ENCODE measurements at regions not wholly inside any gene's neighbourhood (a gene's known extent, or its start where the extent isn't known, plus 50 kb on each side); places are given as distances from the start of the nearest gene placed in this dataset.

DNA sequence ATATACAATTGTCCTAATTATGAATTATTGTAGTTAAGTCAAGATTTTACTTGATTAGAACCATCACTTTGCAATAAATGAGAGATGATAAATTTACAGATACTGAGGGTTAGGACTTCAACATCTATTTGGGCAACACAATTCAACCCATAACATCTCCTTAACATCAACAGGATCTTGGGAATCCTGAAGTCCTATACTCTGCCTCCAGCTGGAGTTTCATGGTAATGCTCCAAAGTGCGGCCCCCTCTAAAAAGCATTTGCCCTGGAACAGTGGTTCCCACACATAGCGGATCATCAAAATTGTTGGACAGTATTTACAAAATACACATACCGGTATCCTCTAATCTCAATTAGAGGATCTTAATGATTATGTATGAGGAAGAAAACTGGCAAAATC is 618.6 kb downstream of the CENPC start:
- intact Hi-C loops (cut with DNase I; ENCODE audit: low total_unique reads): no loop called here
- Histone ChIP-seq H3K4me3 (no peak overlapping the region), H3K36me3 (no peaks in the 10 kb centered on the region), H3K9me3 (no peaks in the 10 kb centered on the region), H3K27me3 (no peaks in the 10 kb centered on the region), H3K27ac (no peak overlapping the region), H3K4me1 (no peaks in the 10 kb centered on the region)
- TF ChIP-seq CTCF (IDR thresholded peaks at IDR 0.05): no peak
- DNase-seq: no peak

DNA sequence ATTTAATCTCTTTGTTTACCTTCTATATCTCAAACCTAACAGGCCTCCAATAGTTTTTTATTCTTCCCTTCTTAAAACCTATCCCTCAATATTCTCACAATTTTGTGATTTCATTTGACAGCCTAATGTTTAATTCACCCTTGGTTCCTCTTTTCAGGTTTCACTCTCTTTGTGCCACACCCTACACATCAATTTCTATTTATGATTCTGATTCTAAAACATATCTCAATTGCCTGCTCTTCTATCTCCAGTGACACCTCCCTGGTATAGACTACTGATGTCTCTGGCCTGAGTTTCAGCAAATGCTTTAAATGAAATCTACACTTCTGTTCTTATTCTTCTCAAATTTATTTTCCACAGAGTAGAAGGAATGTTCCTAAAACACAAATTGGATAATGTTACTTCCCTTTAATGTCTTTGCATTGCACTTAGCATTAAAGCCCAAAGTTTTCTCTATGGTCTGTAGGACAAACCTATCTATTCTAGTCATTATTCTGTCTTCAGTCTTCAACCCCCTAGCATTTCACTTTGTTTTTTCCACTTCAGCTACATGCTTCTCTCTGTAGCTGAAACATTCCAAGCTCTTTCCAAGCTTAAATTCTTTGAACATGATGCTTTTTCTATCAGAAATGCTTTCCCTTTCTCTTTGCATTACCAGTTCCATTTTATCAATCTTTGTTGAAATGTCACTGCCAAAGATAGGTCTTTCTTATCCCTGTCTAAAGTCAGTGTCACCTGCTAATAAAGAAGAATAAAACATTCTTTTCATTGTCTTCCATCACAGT is 622.0 kb downstream of the CENPC start:
- H3K4me1 ChIP-seq: no peaks in the 10 kb centered on the region
- H3K27me3 ChIP-seq: no peaks in the 10 kb centered on the region
- no peak overlapping the region for H3K27ac ChIP-seq
- intact Hi-C loops (cut with DNase I; ENCODE audit: low total_unique reads): no loop called here
- H3K4me3 ChIP-seq: no peak overlapping the region
- no peak for DNase-seq
- TF ChIP-seq CTCF (IDR thresholded peaks at IDR 0.05): no peak
- no peaks in the 10 kb centered on the region for H3K36me3 ChIP-seq
- no peaks in the 10 kb centered on the region for H3K9me3 ChIP-seq

DNA sequence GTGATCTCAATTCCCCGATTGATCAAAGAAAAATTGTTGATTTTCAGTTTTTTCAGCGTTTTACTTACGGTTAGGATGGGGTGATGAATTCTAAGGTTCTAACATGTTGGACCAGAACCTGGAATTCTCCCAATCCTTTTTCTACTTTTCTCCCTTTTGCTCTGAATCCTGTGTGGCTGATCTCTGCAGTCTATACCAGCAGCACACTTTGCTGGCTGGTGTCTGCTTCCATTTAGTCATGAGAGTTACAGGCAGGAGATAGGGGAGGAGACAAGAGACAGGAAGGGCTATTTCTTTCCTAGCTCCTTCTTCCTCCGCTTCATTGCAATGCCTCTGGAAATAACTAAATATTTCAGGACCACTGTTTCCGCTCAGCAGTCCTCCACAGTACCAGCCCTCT is 623.9 kb downstream of the CENPC start:
- TF ChIP-seq CTCF (IDR thresholded peaks at IDR 0.05): no peak

DNA sequence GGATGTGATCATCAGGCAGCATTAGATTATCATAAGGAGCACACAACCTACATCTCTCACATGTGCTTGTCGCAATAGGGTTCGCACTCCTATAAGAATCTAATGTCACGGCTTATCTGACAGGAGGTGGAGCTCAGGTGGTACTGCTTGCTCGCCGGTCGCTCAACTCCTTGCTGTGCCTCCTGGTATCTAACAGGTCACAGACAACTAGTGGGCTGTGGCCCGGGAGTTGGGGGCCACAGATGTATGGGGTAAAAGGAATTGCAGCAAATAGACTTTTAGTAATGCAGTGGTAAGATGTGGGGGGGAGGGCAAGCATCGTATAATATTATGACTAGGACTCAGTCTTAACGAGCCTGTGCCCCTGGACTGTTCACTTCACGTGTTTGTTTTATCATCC is 624.8 kb downstream of the CENPC start:
- no peaks in the 10 kb centered on the region for H3K27me3 ChIP-seq
- intact Hi-C loops (cut with DNase I; ENCODE audit: low total_unique reads): no loop called here
- H3K4me3 ChIP-seq: no peak overlapping the region
- H3K36me3 ChIP-seq: no peaks in the 10 kb centered on the region
- no peak overlapping the region for H3K27ac ChIP-seq
- TF ChIP-seq CTCF (IDR thresholded peaks at IDR 0.05): no peak
- no peaks in the 10 kb centered on the region for H3K9me3 ChIP-seq
- no peak for DNase-seq
- H3K4me1 ChIP-seq: no peaks in the 10 kb centered on the region

More for the DNA sequence above, 623.9 kb downstream of the CENPC start:
- no peaks in the 10 kb centered on the region for H3K4me1 ChIP-seq
- H3K9me3 ChIP-seq: no peaks in the 10 kb centered on the region
- no peaks in the 10 kb centered on the region for H3K36me3 ChIP-seq
- no peaks in the 10 kb centered on the region for H3K27me3 ChIP-seq
- DNase-seq: no peak
- no peak overlapping the region for H3K4me3 ChIP-seq
- intact Hi-C loops (cut with DNase I; ENCODE audit: low total_unique reads): no loop called here
- no peak overlapping the region for H3K27ac ChIP-seq

GRCh38 chr4:66911880-66912279 is 633.4 kb downstream of the CENPC start:
- H3K4me1 ChIP-seq: no peaks in the 10 kb centered on the region
- H3K9me3 ChIP-seq: no peaks in the 10 kb centered on the region
- no peak overlapping the region for H3K4me3 ChIP-seq
- H3K27me3 ChIP-seq: no peaks in the 10 kb centered on the region
- no peak for TF ChIP-seq CTCF (IDR thresholded peaks at IDR 0.05)
- H3K27ac ChIP-seq: no peak overlapping the region
- no peaks in the 10 kb centered on the region for H3K36me3 ChIP-seq
- intact Hi-C loops (cut with DNase I; ENCODE audit: low total_unique reads): no loop called here
- no peak for DNase-seq
